GM18520 (cell line): ENCODE measurements at regions not wholly inside any gene's neighbourhood (a gene's known extent, or its start where the extent isn't known, plus 50 kb on each side); places are given as distances from the start of the nearest gene placed in this dataset.

Source experiments
- ATAC-seq: cut with Tn5 transposase; IDR thresholded peaks from one replicate; pipeline ENCODE4 v1.9.1; 2021; ENCODE audit not compliant: unreplicated experiment

DNA sequence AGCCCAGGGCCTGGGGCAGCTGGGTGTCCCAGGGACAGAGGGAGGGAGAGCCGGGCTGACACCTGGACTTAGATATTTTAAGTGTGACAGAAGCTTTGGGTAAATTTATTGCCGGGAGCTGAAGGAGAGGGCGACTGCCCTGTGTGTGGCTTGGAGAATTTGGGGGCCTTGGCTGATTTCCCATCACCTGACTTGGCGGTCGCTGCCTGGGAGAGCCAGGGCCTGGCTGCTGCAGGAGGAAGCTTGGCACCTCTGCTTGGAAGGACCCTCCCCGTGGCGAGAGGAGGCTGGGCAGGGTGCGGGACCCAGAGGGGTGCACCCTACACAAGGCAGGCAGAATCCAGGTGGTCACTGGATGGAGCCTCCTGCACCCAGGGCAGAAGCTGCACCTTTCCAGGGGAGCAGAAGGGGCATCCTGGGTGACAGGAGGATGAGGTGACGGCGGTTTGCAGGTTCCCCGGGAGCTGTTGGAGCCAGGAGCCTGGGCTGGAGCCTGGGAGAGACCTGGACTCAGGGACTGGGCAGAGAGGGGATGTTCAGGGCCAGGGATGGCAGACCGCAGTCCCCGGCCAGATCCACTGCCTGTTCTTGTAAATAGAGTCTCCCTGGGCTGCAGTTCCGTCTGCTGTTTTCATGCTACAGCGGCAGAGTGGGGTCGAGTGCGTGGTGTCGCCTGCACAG, 72.0 kb downstream of the RGS12 start:
- no peak for ATAC-seq

DNA sequence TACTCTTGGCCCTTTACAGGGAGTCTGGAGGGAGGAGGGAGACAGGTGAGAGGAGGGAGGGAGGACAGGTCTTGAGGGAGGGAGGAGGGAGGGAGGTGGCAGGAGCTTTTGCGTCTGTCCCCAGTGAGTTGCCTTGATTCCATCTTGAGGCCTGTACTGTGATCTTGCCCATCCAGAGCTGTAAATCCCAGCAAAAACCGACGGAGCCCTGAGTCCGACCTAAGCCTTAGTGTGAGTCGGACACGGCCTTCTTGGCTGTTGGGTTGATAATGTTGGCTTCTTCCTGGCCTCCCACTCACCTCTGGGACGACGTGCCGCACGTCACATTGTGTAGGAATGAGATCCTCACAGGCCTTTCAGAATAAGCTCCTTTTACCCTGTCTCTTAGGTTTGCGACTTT, 72.5 kb downstream of the RGS12 start:
- ATAC-seq = no peak

DNA sequence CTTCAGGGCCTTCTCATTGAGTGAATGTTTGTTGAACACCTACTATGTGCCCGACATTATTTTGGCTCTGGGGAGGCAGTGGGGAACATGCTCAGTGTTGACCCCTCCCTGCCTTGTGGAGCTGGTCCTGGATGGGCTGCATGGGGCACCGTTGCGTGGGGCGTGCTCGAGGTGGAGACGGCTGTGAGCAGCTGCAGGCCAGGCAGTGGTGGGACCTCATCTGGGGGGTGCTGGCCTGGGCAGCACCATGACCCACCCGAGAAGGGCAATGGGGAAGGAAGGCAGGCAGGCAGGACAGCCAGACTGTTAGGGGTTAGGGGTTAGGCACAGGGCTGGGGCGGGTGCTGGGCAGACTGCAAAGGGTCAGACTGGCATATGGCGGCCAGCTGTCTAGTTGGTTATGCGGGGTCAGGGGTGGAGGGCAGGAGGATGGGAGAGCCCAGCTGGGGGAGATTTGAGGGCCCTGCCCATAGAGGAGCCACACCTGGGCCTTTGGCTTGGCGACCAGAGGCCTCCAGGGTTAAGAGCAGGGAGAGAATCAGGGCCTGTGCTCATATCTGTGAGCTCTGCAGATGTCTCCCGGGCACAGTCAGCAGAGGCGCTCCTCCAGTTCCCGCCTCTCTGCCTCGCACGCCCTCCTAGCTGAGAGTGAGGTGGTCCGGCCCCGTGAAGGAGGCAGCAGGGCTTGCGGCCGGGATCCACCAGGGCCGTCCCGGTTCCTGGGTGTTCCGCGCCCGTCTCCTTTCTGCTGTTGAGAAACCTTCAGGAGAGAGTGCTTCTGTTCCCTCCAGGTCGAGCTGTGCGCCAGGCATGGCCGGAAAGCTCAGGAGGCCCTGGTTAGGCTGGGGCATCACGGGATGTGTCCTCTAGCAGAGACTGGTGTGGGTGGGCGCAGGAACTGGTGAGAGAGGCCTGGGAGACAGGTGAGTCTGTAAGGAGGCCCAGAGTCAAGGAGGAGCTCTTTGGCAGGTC, 73.3 kb downstream of the RGS12 start:
- no peak for ATAC-seq

DNA sequence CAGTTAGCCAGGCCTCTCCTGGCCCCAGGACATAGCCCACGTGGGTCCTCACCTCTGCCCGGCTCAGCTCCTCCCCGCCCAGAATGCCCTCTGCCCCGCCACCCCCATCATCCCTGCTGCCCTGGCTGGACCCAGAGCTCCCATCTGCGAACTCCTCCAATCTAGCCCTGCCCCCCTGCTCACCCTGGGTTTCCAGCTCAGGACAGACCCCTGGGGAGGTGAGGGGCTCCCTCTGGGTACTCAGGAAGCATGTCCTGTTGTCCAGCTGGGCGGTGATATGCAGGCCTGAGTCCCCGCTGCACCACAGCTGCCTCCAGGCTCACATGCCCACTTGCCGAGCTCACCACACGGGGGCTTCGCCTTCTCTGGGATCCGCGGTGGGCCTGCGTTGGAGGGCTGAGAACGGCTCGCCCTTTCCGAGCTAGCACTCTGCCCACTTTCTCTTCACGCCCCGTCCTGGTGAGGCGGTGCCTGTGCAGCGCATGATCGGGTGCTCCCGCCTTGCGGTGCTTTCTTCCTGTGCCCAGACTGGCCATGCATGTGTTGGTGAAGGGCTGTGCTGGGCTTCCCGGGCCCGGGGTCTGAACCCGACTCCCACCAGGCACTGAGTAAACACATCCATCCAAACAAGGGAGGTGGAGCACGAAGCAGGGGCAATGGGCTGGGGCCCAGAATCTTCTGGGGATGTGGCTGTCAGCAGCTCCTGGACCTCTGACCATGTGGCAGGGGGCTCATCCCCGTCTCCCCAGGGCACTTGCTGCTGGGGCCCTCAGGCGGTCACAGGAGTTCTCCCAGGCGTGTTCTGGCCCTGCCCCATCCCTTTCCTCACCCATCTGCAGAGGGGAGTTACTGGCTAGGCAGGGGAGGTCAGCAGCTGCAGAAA, 74.3 kb downstream of the RGS12 start:
- no peak for ATAC-seq

DNA sequence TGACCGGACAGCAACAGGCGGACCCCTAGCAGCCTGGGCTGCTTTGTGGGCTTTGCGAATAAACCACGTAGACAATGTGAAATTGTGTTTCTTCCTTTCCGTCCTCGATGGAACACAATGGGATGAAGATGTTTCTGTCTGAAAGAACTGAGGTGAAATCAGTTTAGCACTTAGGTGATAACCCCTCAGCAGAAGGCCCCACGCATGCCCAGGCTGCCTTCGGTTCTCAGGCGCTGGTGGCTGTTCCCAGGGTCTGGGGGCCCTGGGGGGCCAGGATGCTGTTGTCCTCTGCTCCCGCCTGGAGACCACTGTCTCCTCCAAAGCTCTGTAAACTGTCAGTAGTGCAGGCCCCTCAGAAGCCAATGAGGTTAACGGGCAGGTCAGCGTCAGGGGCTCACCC, 73.9 kb upstream of the HGFAC start:
- ATAC-seq = no peak

DNA sequence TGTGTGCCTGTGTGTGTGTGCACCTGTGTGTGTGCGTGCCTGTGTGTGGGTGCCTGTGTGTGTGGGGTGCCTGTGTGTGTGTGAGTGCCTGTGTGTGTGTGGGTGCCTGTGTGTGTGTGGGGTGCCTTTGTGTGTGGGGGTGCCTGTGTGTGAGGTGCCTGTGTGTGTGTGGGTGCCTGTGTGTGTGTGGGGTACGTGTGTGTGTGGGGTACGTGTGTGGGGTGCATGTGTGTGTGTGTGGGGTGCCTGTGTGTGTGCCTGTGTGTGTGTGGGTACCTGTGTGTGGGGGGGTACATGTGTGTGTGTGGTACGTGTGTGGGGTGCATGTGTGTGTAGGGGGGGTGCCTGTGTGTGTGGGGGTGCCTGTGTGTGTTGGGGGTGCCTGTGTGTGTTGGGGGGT, 73.4 kb upstream of the HGFAC start:
- no peak for ATAC-seq

DNA sequence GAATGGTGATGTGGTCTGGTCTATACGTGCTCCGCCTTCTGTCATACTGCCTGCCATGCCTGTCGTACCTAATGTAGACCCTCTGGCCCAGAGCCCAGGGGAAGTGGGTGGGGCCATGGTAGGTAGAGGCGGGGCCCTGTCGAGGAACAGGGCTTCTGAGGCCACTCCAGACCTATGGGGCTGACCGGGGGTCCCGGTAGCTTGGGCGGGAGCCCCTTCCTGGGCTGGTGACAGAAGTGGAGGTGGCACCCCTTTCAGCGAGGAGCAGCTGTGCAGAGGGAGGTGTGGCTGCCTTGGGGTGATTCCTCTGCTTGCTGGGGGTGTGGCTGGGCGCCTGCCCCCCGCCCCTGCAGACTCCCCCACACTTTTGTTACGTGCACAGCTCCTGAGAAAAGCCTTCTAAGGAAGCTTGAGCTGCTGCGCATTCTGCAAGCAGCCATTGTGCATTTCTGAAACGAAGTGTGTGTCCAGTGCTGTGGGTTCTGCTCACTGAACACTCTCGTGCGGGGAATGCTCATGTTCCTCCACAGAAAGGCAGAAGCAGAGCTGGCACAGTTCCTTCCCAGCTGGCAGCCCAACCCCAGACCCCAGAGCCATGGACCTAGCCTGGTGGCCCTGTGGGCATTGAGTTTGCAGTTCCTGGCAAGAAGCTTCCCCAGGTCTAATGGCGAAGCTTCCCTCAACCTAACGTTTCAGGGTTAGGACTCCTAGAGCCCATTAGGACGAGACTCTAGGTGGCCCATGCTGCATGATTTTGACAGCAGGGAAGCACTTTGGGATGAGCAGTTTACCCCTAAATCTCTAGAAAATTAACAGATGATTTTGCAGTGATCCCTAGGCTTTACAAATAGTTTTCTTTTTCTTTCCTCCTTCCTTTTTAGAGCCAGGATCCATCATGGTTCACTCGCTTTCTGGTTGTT, 72.7 kb upstream of the HGFAC start:
- no peak for ATAC-seq

DNA sequence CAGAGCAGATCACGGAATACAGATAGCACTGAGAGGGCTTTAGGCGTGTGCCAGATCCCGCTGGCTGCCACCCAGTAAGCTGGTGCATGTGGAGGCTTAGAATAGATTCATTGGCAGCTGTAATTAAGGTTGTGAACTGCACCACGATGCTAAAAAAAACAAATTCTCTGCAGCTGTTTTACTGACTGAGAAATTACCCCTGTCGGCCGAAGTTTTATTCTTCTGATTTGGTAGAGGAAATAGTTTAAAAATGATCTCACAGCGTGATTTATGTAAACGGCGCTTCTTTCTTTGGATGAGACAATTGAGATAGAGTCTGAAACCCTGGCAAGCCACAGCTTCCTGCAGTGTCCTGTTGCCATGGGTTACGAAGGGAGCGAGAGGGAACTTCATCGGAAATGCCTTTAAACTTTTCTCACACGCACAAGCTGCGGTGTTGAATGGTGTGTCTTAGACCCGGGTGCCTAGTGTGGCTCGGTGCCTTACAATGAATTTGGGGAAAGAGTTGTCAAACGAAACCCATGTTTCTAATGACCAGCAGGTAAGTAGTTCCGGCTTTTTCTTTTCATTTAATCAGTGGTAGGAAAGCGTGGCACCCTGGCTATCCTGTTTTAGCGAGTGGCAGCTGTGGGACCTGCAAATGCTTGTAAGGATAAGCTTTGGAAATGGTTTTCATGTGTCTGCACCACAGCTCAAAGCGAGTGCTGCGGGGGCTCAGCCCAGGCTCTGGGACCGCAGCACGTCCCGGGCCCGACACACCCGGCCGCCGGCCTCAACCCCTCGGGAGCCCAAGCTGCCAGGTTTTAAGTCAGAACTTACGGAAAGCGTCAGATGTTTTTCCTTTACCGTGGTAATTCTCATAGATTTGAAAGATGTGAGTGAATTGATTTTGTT, 71.7 kb upstream of the HGFAC start:
- no peak for ATAC-seq

DNA sequence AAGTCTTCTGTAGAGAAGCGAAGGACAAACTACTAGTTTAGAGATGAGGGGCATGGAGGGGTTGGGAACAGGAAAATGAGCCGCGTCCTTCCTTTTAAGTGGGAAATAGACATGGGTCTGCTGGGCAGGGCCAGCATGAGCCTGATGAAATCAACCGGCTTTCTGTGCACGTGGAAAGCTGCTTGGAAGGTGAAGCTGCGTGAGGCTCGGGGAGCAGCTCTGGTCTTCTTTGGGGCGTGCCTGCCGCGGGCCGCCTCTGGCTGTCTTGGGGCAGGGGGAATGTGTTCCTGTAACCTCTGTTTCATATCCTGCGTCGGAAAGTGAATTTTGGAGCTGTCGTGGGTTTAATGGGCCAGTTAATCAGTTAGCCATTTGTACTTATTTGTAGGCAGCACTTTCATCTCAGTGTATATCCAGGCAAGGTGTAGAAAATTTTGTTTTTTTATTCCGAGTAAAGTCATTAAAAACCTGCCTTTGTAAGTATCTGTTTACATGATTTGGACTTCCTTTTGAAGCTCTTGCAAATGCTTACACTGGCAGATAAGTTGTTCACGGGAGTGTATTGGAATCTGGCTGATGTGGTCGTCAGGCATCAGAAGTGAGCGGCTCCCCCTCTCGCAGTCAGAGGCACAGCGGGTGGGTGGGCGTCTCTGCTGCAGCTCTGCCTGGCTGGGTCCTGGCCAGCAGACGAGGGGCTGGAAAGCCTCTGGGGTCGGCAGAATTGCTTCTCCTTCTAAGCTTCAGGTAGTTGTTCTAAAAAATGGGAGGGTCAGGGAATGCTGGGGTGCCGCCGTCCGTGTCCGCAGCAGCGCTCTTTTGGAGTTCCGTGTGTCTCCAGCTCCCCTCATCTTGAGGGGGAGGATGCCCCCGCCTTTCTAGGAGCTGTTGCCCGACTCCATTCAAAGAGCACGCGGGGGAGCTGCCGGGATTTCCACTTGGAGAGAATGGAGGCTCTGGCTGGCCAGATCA, 70.5 kb upstream of the HGFAC start:
- no peak for ATAC-seq

DNA sequence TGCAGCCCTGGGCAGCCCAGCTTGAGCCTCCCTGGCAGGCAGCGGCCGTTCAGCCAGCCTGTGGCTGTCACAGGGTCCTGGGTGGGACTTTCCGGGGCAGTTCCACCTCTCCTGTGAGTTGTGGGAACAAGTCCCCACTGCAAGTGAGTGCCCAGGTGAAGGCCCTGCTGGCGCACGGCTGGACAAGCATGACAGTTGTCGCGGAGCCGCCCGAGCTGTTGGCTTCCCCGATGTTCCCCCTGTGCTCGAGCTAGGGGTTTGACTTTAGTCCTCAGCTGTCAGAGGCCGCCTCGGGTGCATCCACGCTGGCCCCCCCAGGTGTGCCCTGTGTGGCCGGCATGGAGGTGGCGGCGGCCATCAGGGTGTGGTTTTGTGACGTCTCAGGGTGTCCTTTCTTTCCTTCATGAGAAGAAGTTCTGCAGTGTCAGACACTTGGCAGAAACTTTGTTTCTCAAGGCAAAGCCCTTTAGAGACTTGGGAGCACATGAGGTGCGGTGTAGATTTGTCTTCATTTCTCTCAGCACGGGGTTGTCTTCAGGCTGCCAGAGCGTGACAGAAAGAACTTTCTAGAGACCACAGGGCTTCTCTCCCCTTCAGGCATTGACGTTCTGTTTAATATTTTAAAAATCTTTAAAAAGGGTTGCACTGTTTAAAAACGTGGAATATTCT, 69.4 kb upstream of the HGFAC start:
- ATAC-seq = no peak

DNA sequence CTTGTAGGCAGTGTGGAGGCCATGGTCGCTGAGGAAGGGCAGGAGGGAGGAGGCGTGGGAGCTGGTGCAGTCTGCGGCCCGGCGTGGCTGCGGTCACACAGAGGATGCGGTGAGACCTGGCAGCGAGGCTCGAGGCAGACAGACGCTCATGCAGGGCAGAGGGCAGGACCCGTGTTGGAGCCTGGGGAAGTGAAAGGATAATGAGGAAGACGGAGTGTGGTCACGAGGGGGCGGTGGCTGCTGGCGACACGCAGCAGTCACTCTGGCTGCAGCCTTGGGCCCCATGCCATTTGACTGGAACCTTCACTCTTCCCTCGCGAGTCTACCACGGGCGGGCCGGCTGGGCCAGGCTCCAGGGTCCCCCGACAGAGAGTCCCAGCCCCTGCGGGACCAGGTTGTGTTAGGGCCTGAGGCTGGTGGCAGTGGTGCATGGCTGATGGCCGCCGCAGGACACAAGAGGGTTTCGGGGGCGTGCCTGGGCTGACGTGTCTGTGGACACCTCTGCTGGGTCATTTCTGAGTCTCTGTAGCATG, 68.8 kb upstream of the HGFAC start:
- ATAC-seq = no peak

DNA sequence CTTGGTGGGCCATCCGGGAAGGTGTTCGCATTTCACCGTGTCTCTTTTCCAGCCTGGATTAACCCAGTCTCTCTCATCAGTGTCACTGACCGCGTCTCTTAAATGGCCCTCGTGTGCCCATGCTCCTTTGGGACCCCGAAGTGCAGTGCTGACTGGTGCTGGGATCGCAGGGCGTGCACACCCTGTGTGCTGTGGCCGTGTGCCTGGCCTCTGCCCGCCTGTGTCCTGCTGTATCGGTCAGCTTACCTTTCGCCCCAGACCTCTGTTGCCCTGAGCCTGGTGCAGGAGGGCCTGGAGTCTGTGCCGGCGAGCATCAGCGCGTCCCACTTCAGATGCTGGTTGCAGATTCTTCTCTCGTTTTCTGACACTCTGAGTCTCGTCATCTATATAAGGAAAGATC, 68.3 kb upstream of the HGFAC start:
- ATAC-seq = no peak

DNA sequence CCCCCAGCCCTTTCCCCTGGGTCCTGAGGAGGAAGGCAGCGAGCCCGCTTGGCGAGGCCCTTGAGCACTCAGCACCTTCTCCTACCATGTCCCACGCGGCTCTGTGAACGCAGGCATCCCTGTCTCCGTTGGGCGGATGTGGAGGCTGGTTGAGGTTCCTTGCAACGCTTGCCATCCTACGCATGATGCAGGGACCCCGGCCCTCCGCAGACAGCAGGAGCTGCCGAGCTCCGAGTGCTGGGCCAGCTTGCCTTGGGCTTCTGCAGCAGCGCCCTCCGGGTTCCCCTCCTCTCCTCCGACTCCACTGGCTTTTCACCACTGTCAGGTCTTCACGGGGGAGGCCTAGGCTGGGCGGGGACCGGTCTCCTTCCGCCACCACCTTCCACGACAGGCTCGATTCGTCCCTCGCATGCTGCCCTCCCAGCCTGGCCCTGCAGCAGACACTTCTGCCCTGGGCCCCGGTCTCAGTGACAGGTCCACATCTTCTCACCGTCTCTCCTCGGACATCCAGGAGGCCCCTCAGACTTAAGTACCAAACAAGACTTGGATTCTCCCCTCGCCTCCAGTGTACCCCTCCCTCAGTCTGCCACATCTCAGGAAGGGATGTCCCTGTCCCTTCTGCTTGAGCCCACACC, 67.6 kb upstream of the HGFAC start:
- ATAC-seq = no peak

DNA sequence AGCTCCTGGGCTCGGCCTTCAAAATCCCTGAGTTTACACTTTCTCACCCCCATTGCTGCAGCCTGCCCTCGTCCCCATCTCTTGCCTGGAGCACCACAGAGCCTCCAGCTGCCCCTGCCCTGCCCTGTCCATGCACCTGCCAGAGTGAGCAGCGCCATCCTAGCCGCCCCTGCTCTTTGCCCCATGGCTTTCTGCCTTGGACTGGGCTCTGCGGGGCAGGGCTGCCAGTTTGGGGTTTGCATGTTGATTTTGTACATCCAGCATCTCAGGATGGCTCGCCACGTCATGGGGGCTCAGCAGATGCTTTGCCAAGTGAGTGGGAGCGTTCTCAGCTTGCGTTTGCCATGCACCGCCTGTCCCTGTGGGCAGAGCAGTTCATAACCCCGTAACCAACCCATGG, 67.1 kb upstream of the HGFAC start:
- ATAC-seq = no peak

DNA sequence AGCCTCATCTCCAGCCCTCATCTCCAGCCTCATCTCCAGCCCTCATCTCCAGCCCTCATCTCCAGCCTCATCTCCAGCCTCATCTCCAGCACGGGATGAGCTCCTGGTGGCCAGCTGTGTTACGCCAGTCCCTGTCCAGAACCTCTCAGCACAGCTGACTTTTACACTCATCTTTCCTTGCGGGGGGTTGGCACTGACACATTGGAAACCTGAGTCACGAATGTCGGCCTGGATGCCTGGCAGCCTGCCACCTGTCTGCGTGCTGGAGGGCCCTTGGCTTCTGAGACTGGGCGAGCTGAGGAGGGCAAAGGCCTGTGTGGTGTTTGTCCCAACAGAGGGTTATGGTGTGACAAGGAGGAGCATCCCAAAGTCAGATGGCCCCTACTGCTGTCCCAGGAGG, 66.1 kb upstream of the HGFAC start:
- no peak for ATAC-seq

DNA sequence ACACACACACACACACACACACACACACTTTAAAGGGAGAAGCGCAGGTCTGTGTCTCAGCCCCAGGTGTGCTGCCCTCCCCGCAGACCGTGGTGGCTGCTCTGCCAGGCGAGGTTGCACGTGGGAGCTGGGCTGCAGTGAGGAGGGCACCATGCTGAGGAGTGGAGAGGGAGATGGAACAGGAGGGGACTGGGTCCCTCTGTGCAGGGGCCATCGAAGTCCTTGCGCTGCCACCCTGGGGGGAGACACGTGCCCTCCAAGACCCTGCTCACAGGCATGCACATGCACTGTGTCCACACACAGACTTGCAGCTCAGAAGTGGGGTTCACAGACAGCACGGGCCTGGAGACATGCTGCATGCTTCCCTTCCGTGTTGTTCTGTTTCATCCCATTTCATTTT, 65.5 kb upstream of the HGFAC start:
- no peak for ATAC-seq

DNA sequence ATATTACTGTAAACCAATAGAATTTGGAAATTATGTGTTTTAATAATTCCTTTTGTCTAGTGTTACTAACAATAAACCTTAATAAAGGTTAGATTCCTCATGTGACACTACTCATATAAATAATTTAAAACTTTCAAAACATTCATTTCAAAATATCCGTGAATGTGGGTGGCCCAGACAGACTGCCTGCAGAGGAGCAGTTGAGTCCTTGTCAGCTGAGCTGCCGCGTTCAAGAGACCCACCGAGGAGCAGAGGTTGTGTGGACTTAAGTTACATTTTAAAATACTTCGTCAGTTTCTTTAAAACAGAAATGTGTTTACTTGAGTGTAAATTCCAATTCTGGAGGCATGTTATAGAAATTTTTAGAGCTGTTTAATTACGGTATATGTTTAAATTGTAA, 64.2 kb upstream of the HGFAC start:
- ATAC-seq = no peak
